Astrocyte (in vitro differentiated cells and primary cell): ENCODE measurements at regions not wholly inside any gene's neighbourhood (a gene's known extent, or its start where the extent isn't known, plus 50 kb on each side); places are given as distances from the start of the nearest gene placed in this dataset.
A peak's percentile ranks its signal among the peaks of the same experiment; 100 is the strongest.
"Not testable (repeated sequence)": the region's sequence is repeated elsewhere in the genome, so short reads cannot be mapped to it uniquely, and the experiment has no call there.

ENCODE experiments used
- DNase-seq: peaks from one replicate; pipeline ENCODE4 v3.0.0-alpha.2; 2010; ENCODE audit warnings: low read depth
- FAIRE-seq: peaks from 2 replicates; lab custom pipeline; 2011; peaks lifted over from hg19 to GRCh38; lab: Jason Lieb, UNC
- H2AFZ ChIP-seq: 2 replicates; pipeline ENCODE4 v1.6.0; 2012; ENCODE audit warnings: low read depth, low read length, inconsistent platforms
- H3K27ac ChIP-seq: 2 replicates; pipeline ENCODE4 v1.5.1; 2011; ENCODE audit warnings: low read depth, low read length, inconsistent platforms
- H3K27me3 ChIP-seq: 2 replicates; pipeline ENCODE4 v1.6.0; 2011; ENCODE audit warnings: low read length, inconsistent platforms; ENCODE audit not compliant: insufficient read depth
- H3K36me3 ChIP-seq: 2 replicates; pipeline ENCODE4 v1.5.1; 2011; ENCODE audit warnings: low read length, inconsistent platforms; ENCODE audit not compliant: insufficient read depth
- H3K4me1 ChIP-seq: 2 replicates; pipeline ENCODE4 v1.5.1; 2011; ENCODE audit warnings: low read length, inconsistent platforms; ENCODE audit not compliant: insufficient read depth
- H3K4me2 ChIP-seq: 2 replicates; pipeline ENCODE4 v1.6.0; 2012; ENCODE audit warnings: low read length, inconsistent platforms
- H3K4me3 ChIP-seq: 2 replicates; pipeline ENCODE4 v1.5.1; 2011; ENCODE audit warnings: low read depth, mild to moderate bottlenecking, low read length, inconsistent platforms; ENCODE audit not compliant: insufficient read depth
- H3K79me2 ChIP-seq: 2 replicates; pipeline ENCODE4 v1.6.0; 2012; ENCODE audit warnings: mild to moderate bottlenecking, low read length, inconsistent platforms; ENCODE audit not compliant: insufficient read depth
- H3K9ac ChIP-seq: 2 replicates; pipeline ENCODE4 v1.6.0; 2012; ENCODE audit warnings: mild to moderate bottlenecking, low read length, inconsistent platforms
- H3K9me3 ChIP-seq: 2 replicates; pipeline ENCODE4 v1.5.1; 2012; ENCODE audit warnings: low read depth, mild to moderate bottlenecking, low read length, inconsistent platforms; ENCODE audit not compliant: insufficient read depth
- H4K20me1 ChIP-seq: 2 replicates; pipeline ENCODE4 v1.6.0; 2012; ENCODE audit warnings: low read length, inconsistent platforms; ENCODE audit not compliant: insufficient read depth
- H3K27ac Mint-ChIP-seq: one replicate; pipeline ENCODE4 v1.8.0; 2021; ENCODE audit warnings: mild to moderate bottlenecking, mixed read lengths; ENCODE audit not compliant: unreplicated experiment
- H3K27me3 Mint-ChIP-seq: one replicate; pipeline ENCODE4 v1.8.0; 2021; ENCODE audit warnings: low read depth, mixed read lengths; ENCODE audit not compliant: unreplicated experiment
- H3K36me3 Mint-ChIP-seq: one replicate; pipeline ENCODE4 v1.8.0; 2021; ENCODE audit warnings: low read depth, mixed read lengths; ENCODE audit not compliant: unreplicated experiment
- H3K4me1 Mint-ChIP-seq: one replicate; pipeline ENCODE4 v1.8.0; 2021; ENCODE audit warnings: low read depth, mixed read lengths; ENCODE audit not compliant: unreplicated experiment
- H3K4me3 Mint-ChIP-seq: one replicate; pipeline ENCODE4 v1.8.0; 2021; ENCODE audit warnings: mild to moderate bottlenecking, moderate library complexity, mixed read lengths; ENCODE audit not compliant: unreplicated experiment
- H3K9me3 Mint-ChIP-seq: one replicate; pipeline ENCODE4 v1.8.0; 2021; ENCODE audit warnings: mild to moderate bottlenecking, mixed read lengths; ENCODE audit not compliant: unreplicated experiment

- not testable (repeated sequence) for H3K36me3 Mint-ChIP-seq, H3K27ac Mint-ChIP-seq, H3K4me3 Mint-ChIP-seq, H3K79me2 ChIP-seq, FAIRE-seq, H3K9me3 ChIP-seq, H3K27ac ChIP-seq, H3K36me3 ChIP-seq, H3K4me1 ChIP-seq, H3K9ac ChIP-seq, H3K4me1 Mint-ChIP-seq, H3K4me2 ChIP-seq, H3K4me3 ChIP-seq, H4K20me1 ChIP-seq, H3K27me3 ChIP-seq, H2AFZ ChIP-seq, H3K9me3 Mint-ChIP-seq, DNase-seq
- H3K27me3 Mint-ChIP-seq: peaks cover 22% of the 10 kb centered on the region
Measured at GRCh38 chr11:71709541-71709940, 123.5 kb upstream of the DEFB108B start.

GRCh38 chr11:71710171-71710671, 122.8 kb upstream of the DEFB108B start:
- DNase-seq: peak; percentile 1
- not testable (repeated sequence) for H3K79me2 ChIP-seq, H4K20me1 ChIP-seq, H3K9me3 Mint-ChIP-seq, H3K4me3 Mint-ChIP-seq, H3K4me2 ChIP-seq, H3K9me3 ChIP-seq, H3K27ac ChIP-seq, H3K36me3 ChIP-seq, H3K36me3 Mint-ChIP-seq, H2AFZ ChIP-seq, H3K27ac Mint-ChIP-seq, H3K9ac ChIP-seq, H3K4me1 ChIP-seq, FAIRE-seq, H3K4me1 Mint-ChIP-seq, H3K4me3 ChIP-seq, H3K27me3 ChIP-seq
- H3K27me3 Mint-ChIP-seq: peaks cover 27% of the 10 kb centered on the region

GRCh38 chr11:71710701-71711385, 122.2 kb upstream of the DEFB108B start:
- H3K9me3 Mint-ChIP-seq, H3K9ac ChIP-seq: not testable (repeated sequence)

GRCh38 chr11:71712350-71712749, 120.7 kb upstream of the DEFB108B start:
- H3K4me2 ChIP-seq, H3K36me3 Mint-ChIP-seq: not testable (repeated sequence)
- H3K27me3 Mint-ChIP-seq: peaks cover 21% of the 10 kb centered on the region

More at GRCh38 chr11:71710701-71711385, 122.2 kb upstream of the DEFB108B start:
- not testable (repeated sequence) for H4K20me1 ChIP-seq, DNase-seq, H3K36me3 ChIP-seq, H2AFZ ChIP-seq, H3K4me2 ChIP-seq, H3K9me3 ChIP-seq, H3K4me3 Mint-ChIP-seq, H3K4me3 ChIP-seq, H3K36me3 Mint-ChIP-seq, H3K27ac Mint-ChIP-seq, H3K4me1 Mint-ChIP-seq, H3K4me1 ChIP-seq, FAIRE-seq, H3K27ac ChIP-seq, H3K27me3 ChIP-seq, H3K79me2 ChIP-seq
- H3K27me3 Mint-ChIP-seq: peaks cover 24% of the 10 kb centered on the region

GRCh38 chr11:71712846-71713245, 120.2 kb upstream of the DEFB108B start:
- FAIRE-seq, H3K79me2 ChIP-seq, H3K27me3 ChIP-seq, H3K36me3 ChIP-seq, H3K9me3 ChIP-seq, H3K4me3 Mint-ChIP-seq, H3K9ac ChIP-seq, H4K20me1 ChIP-seq, H3K4me2 ChIP-seq, H3K9me3 Mint-ChIP-seq, H3K4me1 ChIP-seq, H2AFZ ChIP-seq, H3K27ac Mint-ChIP-seq, DNase-seq, H3K4me1 Mint-ChIP-seq, H3K27ac ChIP-seq, H3K36me3 Mint-ChIP-seq, H3K4me3 ChIP-seq: not testable (repeated sequence)
- peaks cover 16% of the 10 kb centered on the region for H3K27me3 Mint-ChIP-seq

More at GRCh38 chr11:71712350-71712749, 120.7 kb upstream of the DEFB108B start:
- not testable (repeated sequence) for H3K4me3 Mint-ChIP-seq, H3K27ac Mint-ChIP-seq, H4K20me1 ChIP-seq, H3K79me2 ChIP-seq, FAIRE-seq, H3K27me3 ChIP-seq, H2AFZ ChIP-seq, H3K4me1 Mint-ChIP-seq, DNase-seq, H3K36me3 ChIP-seq, H3K4me3 ChIP-seq, H3K9me3 Mint-ChIP-seq, H3K9me3 ChIP-seq, H3K27ac ChIP-seq, H3K9ac ChIP-seq, H3K4me1 ChIP-seq

- not testable (repeated sequence) for H3K9ac ChIP-seq, H3K4me1 Mint-ChIP-seq, FAIRE-seq, H3K4me3 Mint-ChIP-seq, H3K27me3 ChIP-seq, H3K4me1 ChIP-seq, H3K79me2 ChIP-seq, H3K36me3 Mint-ChIP-seq, DNase-seq, H3K9me3 ChIP-seq, H2AFZ ChIP-seq, H3K36me3 ChIP-seq, H4K20me1 ChIP-seq, H3K4me3 ChIP-seq, H3K4me2 ChIP-seq, H3K27ac ChIP-seq, H3K9me3 Mint-ChIP-seq, H3K27ac Mint-ChIP-seq
- H3K27me3 Mint-ChIP-seq: peaks cover 15% of the 10 kb centered on the region
Measured at GRCh38 chr11:71714510-71714909, 118.5 kb upstream of the DEFB108B start.
